Endometrium (tissue), 2 donors: ENCODE measurements at regions not wholly inside any gene's neighbourhood (a gene's known extent, or its start where the extent isn't known, plus 50 kb on each side); places are given as distances from the start of the nearest gene placed in this dataset.
"Not testable (repeated sequence)": the region's sequence is repeated elsewhere in the genome, so short reads cannot be mapped to it uniquely, and the experiment has no call there.

Source experiments
- FAIRE-seq: peaks from 2 replicates; lab custom pipeline; 2012; peaks lifted over from hg19 to GRCh38; lab: Jason Lieb, UNC
- donor health status: control.
- donor health status: control.

GRCh38 chr1:234776876-234777855 lies 167.2 kb upstream of the IRF2BP2 start:
- FAIRE-seq = no peak

DNA sequence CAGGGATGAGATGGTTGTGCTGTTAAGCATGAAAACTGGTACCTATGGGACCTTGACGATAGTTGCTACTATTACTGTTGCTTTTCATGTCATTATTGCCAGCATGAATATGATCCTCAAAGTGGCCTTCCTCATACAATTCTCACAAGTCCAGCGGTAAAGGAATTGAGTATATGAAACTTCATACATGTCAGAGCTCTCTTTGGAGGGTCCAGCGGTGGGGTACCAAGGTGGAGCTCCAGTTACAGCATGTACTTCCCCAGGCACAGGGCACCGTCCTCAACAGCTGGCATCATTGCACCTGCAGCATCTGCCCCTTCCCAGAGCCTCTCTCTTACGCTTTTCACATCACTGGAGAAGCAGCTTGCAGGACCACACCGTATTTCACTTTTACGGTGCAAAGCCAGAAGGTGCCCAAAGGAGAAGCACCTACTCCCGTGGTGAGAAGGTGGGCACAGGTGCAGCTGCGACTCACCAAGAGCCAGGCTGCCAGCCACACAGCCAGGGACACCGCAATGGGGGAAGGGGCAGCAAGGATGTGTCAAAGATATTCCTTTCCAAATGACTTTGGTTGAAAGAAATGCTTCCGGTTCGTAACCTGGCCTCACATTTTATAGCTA lies 166.4 kb upstream of the IRF2BP2 start:
- FAIRE-seq = no peak

DNA sequence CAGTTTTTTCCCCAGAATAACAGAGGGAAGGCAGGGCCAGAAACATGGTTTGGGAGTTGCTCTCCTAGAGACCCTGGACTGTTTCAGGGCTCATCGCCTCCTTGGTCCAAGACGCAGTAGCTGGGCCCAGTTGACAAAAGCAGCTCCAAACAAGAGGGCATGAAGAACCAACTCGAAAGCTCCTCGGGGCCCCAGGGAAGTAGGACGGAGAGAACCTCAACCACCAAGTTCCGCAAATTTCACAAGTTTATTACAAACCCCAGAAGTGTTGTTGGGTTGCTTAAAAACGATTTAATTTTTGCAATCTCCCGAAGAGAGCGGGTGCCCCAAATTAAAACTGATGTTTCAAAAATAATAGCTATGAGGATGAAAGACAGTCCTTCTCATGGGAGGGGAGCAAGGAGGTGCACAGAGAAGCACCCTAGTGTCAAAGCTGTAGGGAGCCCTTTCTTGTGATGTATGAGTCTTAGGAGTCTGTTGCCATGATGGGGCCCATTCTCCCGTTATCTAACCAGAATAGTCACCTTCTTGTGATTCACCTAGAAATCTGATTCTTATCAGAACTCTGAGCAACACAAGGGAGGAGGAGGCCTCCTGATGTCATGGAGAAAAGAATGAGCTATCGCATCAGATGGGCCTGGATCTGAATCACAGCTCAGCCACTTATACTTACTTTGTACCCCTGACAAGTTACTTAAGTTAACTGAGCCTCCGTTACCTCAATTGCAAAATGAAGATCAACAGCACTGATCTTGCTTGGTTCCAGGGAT lies 165.7 kb upstream of the IRF2BP2 start:
- no peak for FAIRE-seq

- no peak for FAIRE-seq
Observed at GRCh38 chr1:234774971-234775370, 165.0 kb upstream of the IRF2BP2 start.

GRCh38 chr1:234773936-234774677 lies 164.1 kb upstream of the IRF2BP2 start:
- no peak for FAIRE-seq

DNA sequence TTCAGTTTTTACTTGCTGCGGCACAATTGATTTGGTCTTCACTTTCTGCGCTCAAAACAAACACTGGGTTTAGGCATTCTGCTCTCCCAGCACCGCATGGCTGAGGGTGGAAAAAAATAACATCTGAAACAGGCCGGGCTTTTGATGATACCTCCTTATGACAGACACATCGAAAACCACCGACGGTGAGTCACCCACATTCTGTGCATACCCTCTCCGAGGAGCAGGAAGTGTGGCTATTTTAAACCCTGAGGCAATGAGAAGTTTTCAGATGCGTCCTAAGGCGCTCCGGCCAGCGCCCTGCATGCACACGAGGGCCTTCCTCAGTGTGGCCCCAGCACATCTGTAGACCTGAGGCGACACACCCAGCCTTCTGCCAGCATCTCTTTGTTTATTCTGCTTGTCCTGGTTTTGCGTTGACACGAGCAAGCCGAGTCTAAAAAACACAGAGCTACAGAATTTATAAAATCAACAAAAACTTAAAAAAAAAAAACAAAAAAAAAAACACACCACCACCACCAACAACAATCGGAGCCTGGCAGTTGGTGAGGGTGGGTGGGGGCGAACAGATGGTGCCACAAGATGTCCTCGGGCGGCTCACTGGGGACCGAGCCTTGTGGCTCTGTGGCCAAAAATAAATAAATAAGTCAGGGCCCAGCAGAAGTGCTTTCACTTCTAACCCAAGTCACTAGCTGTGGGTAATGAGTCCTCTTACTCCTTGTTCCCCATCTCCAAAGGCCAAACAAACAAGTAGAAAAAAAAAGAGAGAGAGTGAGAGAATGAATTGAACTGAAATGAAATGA lies 162.6 kb upstream of the IRF2BP2 start:
- no peak for FAIRE-seq

DNA sequence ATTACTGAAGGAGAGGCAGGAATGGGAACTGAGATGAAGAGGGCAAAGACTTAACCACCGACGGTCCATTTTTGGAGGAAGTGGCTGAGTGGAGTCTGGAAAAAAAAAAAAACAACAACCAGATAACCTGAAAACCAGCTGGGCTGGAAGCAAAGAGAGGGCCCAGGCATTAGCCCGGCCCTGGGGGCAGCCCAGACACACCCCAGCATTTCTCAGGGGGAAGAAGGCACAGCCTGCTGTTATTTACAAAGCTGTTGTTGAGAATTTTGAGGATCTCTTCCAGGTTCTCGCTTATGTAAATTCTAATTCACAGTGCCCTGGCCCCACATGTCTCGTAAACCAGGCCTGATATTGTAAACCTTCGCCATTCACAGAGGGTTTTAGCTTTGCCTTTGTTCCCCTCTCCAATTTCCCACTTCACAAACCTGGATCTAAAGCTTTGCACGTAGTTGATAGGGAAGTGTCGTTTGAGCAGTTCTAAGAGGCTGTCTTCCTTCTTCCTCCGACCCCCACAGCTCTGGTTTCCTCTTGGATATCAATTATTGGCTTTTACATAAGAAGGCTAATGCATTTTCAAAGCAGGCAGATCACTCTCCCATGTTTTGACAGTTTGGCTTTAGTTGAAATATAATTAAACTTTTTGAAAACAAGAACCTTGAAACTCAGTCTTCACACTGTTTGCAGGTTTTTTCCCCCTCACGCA lies 161.8 kb upstream of the IRF2BP2 start:
- FAIRE-seq = no peak

DNA sequence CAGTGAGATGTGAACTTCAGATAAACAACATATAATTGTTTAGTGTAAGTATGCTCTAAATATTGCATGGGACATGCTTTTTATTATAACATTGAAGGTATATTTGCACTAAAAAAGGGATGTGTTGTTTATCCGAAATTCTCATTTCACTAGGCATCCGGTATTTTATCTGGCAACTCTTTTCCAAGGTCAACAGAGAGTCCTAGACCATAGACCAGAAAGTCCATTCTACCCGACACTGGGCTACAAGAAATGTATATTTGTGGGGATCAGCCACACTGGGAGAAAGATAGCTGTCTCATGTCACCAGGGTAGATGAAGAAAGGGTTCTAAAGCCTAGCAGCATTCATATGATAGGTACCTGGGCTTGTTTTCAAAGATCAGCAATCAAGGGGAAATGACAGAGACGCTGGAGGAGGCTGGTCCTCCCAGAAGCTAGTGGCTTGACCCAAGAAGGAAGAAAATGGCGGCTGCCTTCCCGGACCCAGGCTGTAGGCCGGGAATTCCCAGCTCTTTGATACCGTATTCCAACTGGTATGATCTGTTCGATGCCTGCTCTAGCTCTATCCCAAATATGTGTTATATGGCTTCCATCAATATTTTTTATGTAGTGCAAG lies 161.1 kb upstream of the IRF2BP2 start:
- FAIRE-seq = no peak

DNA sequence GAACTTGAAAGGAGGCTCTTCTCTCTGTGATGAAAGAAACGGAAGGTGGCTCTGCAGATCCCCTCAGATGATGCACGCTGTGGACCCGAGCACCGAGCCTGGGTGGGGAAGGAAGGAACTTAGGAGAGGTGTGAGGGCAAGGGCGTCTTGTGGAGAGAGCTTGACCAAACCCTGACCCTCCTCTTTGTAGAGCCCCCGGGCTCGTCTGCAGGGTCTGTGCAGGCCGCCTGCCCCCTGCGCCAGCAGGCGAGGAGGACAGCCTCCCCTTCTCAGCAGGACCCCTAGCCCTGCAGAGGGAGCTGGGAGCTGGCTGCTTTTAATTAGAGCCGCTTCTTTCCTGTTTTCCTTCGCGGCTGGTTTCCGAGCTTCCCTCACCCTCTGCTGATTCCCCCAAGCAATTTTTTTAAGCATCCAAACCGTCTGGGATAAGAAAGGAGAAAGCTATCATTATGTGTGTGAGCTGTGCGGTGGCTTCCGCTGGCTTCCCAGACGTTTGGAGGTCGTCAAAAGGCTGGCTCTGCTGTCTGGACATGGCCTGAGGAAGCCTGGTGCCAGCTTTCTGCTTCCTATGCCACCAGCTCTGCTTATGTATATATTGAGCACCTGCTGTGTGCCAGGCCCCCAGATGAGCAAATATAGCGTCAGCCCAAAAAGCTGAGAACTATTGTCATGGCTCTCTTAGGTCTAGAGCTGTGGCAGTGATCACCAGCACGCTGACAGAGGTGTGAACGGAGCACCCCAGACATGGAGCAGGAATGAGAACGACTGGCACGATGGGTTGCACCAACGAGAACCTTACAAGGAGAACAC lies 160.2 kb upstream of the IRF2BP2 start:
- FAIRE-seq = no peak

DNA sequence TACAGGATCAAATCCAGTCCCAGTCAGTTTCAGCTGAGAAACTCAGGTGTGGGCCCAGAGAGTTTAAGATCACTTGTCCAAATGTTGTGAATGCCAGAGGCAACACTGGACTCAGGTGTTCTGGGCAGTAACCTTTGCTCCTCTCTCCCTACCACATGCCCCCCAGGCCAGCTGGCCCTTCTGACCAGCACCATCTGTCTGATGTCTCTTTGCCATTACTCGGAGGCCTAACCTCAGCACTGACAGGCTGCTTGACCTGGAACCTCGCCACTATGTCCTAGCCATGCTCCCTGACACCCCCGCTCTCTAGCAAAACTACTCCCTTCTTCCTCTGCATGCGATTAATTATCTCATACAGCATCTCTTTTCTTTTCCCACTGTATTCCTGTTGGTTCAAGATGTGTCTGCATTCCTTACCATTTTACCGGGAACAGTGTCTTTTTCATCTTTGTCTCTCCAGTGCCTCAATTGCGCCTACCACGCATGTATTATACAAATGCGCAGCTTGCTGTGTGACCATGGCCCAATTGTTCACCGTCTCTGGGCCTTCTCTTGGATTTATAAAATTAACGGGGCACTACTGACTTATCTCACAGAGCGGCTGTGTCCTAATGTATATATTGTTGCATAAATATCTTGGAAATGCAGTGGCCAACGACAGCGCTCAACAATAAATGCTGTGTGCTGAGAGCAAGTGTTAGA lies 159.5 kb upstream of the IRF2BP2 start:
- FAIRE-seq = no peak

GRCh38 chr1:234768569-234769283 lies 158.7 kb upstream of the IRF2BP2 start:
- no peak for FAIRE-seq

- no peak for FAIRE-seq
Observed at GRCh38 chr1:234768171-234768568, 158.2 kb upstream of the IRF2BP2 start.

GRCh38 chr1:234765672-234766071 lies 155.7 kb upstream of the IRF2BP2 start:
- FAIRE-seq = no peak

DNA sequence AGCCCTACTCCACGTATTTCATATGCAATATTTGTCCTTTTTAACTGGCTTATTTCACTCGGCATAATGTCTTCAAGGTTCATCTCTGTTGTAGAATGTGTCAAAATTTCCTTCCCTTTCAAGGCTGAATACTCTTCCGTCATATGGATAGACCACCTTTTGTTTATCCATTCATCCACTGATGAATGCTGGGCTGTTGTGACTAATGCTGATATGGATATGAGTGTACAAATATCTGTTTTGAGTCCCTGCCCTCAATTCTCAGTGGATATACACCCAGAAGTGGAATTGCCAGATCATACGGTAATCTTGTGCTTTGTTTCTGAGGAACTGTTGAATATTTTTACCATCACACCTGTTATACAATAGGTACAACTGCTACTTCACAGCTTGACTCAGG lies 155.2 kb upstream of the IRF2BP2 start:
- no peak for FAIRE-seq

DNA sequence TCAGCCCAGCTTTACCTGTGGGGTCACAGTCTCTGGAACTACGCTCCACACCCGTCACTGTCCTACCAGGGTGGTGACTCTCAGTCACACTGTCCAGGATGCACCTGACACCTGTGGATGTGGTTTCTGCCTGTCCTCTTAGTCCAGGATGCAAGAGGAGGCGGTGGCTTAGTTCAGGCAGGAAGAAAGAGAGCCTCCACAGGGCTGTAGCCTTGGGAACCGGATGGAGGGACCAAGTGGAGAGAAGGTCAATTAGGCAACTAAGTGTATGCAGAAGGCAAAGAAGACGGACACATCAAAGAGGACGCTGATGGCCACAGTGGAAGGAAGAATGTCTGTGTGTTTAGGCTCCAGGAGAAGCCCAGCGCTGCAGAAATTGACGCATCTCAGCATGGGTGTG lies 153.9 kb upstream of the IRF2BP2 start:
- no peak for FAIRE-seq

DNA sequence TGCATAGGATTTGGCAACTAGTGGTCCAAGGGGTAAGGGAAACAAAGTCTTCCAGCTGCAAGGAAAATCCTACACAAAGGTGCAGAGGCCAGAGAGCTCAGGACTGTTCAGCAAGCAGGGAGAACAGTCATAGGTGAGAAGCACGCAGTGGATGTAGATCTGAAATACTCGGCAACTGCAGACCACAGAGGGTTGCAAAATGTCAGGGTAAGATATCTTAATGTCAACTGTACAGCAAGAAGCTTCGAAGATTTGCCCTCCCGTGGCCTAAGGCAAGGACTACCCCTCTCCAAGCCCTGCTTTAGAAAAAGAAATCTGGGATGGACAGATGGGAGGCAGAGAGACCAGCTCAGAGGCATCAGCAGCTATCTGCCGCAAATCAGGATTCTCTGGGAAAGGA lies 153.4 kb upstream of the IRF2BP2 start:
- no peak for FAIRE-seq

- FAIRE-seq = not testable (repeated sequence)
Observed at GRCh38 chr1:234762127-234762526, 152.1 kb upstream of the IRF2BP2 start.

GRCh38 chr1:234760303-234760723 lies 150.3 kb upstream of the IRF2BP2 start:
- FAIRE-seq = no peak
